ENCODE measurements at regions not wholly inside any gene's neighbourhood (a gene's known extent, or its start where the extent isn't known, plus 50 kb on each side); places are given as distances from the start of the nearest gene placed in this dataset.

- no peak for DNase-seq (ENCODE audit: low read depth)
- no peak overlapping the region for H3K4me3 ChIP-seq (replicated peaks; ENCODE audit: low read depth, low read length)
- no peak for TF ChIP-seq CTCF (IDR thresholded peaks at IDR 0.05; ENCODE audit: low read length, missing control alignments)
Measured at GRCh38 chr2:733495-733894, 56.3 kb upstream of the TMEM18 start.

GRCh38 chr2:733001-733400, 55.8 kb upstream of the TMEM18 start:
- no peak overlapping the region for H3K4me3 ChIP-seq (replicated peaks; ENCODE audit: low read depth, low read length)

GRCh38 chr2:731711-732110, 54.5 kb upstream of the TMEM18 start:
- DNase-seq (ENCODE audit: low read depth): no peak
- TF ChIP-seq CTCF (IDR thresholded peaks at IDR 0.05; ENCODE audit: low read length, missing control alignments): no peak
- H3K4me3 ChIP-seq (replicated peaks; ENCODE audit: low read depth, low read length): no peak overlapping the region

More at GRCh38 chr2:733001-733400, 55.8 kb upstream of the TMEM18 start:
- no peak for DNase-seq (ENCODE audit: low read depth)
- no peak for TF ChIP-seq CTCF (IDR thresholded peaks at IDR 0.05; ENCODE audit: low read length, missing control alignments)

GRCh38 chr2:729376-729861, 52.2 kb upstream of the TMEM18 start:
- no peak for TF ChIP-seq CTCF (IDR thresholded peaks at IDR 0.05; ENCODE audit: low read length, missing control alignments)
- H3K4me3 ChIP-seq (replicated peaks; ENCODE audit: low read depth, low read length): no peak overlapping the region

GRCh38 chr2:728165-728564, 51.0 kb upstream of the TMEM18 start:
- DNase-seq (ENCODE audit: low read depth): no peak

More at GRCh38 chr2:729376-729861, 52.2 kb upstream of the TMEM18 start:
- DNase-seq (ENCODE audit: low read depth): no peak

DNA sequence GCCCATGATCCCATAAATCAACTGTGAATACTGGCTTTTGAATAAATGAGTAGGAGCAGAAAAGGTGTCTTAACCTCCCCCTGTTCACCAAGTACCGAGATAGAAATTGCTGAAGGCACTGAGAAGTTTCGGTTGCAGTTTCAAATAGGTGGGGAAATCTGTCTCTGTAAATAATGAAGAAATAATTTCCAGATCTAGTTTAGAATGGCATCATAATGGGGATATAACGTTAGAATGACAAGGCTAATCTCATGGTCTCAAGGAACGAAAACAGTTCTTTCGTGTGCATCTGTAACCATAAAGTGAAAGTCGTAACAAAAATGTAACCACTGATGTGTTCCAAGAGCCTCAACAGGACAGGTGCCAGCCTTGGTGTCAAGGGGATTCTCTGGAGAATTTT, 49.9 kb upstream of the TMEM18 start:
- no peak for DNase-seq (ENCODE audit: low read depth)
- no peak overlapping the region for H3K4me3 ChIP-seq (replicated peaks; ENCODE audit: low read depth, low read length)
- no peak for TF ChIP-seq CTCF (IDR thresholded peaks at IDR 0.05; ENCODE audit: low read length, missing control alignments)

More at GRCh38 chr2:728165-728564, 51.0 kb upstream of the TMEM18 start:
- no peak for TF ChIP-seq CTCF (IDR thresholded peaks at IDR 0.05; ENCODE audit: low read length, missing control alignments)
- no peak overlapping the region for H3K4me3 ChIP-seq (replicated peaks; ENCODE audit: low read depth, low read length)
